ENCODE measurements at regions not wholly inside any gene's neighbourhood (a gene's known extent, or its start where the extent isn't known, plus 50 kb on each side); places are given as distances from the start of the nearest gene placed in this dataset.

DNA sequence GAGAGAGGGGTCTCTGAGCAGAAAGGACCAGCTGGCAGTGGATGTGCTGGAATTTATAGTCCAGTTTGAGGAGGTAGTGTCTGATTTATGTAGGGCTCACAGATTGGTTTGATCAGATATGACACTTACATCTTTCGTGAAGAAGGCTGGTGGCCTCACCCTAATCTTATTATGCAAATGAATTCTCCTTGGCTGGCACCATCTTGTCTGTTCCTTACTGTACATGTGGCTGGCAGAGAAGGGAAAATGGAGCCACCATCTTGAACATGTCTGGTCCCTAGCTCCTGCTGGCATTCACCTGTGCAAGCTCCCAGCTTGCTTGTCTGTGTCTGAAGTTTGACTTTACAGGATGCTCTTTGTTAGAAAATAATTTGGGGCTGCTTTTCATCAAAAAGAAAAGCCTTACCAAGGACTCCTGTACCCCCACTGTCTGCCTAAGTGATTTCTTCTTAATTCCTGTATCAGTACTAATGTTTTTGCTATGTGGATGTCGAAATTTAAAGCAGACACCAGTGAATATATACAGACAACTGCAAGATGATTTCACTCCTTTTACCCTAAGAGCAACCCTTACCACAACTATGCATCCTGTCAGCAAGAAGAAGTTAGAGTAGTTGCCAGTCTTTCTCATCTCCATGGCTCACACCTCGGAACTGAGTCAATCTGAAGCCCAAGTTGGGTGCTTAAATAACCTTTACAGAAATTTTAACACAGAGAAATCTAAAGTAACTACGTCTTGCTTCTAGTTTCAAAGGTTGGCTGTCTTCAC, 322.0 kb upstream of the SEMA3D start:
- DNase-seq (ENCODE audit: low read depth), result peak; percentile 75

DNA sequence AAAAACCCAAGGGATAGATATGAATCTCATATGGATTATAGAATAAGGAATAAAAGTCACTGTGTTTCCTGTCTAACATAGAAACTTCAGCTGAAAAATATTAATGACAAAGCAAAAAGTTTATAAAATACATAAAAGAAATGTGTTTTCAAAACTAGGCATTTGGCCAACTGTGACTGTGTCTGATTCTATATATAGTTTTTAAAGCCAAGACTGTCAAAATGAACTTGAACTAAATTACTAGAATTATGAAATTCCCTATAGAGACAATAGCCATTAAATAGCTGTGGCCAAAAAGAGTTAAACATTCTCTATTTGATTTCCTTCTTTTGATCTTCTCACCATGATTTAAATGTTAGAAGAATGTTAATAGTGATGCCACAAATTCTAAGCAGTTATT, 311.2 kb upstream of the SEMA3D start:
- DNase-seq (ENCODE audit: low read depth), result no peak

DNA sequence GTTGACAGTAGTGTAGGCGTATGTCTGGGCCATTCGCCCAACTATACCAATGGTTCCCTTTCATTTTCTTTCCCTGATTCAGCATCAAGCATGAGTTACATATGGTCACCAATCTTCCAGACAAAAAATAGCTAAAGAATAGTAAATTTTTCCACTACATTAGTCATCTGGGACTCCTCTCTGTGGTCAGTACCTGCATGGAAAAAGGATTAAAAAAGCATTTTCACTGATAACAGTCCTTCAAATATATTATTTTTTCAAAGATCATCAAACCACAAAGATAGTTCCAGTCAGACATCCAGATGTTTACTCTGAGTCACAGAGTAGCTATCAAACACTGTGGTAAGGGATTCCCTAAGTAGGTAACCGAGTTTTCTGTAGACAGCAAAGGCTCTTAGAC, 302.6 kb upstream of the SEMA3D start:
- peak; percentile 67 for DNase-seq (ENCODE audit: low read depth)

DNA sequence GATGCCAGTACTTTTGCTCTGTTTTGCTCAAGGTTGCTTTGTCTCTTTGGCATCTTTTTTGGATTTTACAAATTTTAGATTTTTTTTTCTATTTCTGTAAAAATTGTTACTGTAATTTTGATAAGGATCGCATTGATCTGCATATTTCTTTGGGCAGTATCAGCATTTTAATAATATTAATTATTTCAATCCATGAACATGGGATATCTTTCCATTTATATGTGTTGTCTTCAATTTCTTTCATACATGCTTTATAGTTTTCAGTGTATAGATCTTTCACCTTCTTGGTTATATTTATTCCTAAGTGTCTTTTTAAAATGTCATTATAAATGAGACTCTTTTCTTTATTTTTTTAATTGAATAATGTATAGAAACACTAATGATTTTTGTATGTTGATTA, 301.6 kb upstream of the SEMA3D start:
- no peak for DNase-seq (ENCODE audit: low read depth)

DNA sequence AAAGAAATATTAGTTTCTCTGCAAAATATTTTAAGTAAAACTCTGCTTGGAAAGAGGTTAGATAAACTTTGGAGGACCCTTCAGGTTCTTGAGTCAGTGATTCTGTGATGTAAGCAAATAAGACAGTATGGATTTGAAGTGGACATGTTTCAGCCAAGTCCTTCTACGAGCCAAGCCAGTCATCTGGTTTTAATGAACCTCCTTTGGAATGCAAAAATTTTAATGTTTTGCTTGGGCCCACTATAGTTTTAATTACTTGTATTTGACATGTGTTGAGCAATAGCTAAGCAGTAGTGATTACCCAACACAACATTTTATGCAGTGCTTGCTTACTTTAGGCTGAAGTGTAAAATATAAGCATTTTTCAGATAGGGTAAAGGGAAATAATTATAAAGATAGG, 296.3 kb upstream of the SEMA3D start:
- DNase-seq (ENCODE audit: low read depth), result peak; percentile 61

DNA sequence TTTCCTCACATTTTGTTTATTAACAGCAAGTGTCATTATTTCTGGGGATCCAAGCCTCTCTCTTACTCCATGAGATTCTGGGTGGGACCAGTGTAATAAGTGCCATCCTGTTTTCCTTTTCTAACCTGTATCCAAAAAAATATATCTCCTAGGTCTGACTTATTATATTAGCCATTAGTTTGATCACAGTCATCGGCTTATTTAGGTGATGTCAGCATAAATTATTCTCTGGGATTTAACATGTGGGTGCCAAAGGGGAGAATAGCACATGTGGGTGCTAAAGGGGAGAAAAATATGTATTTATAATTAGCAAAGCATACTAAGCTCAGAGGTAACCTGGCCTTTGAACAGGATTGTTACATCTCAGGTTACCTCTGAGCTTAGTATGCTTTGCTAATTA, 293.8 kb upstream of the SEMA3D start:
- no peak for DNase-seq (ENCODE audit: low read depth)

DNA sequence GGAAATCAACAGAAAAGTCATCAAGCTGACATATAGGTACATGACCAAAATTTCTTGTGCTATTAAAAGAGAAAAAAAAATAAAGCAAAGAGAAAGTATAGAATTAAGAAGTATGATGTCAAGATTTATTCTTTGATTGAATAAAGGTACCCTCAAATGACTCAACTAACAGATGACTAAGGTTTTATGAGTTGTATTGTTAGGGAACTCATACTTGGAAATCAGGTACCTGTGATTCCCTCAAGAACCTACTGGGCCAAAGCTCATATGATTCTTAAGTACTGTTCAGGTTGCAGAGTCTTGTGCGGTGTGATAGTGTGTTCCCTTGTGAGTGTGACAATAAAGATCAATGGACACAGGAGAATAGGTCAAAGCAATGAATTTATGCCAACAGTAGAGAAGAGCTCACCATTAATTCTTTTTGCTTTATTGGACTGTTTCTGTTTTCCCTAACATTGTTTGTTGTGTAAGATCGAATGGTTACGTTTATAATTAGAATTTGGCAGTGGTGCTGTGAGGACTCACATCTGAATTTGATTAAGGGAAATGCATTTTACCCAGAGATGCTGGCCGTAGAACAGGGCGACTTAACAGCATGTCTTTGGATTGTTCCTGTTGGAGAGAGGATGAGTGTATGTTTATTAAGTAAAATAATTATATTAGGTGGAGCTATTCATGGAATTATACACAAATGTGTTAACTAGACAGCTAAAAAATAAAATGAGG, 293.2 kb upstream of the SEMA3D start:
- peak; percentile 75 for DNase-seq (ENCODE audit: low read depth)

DNA sequence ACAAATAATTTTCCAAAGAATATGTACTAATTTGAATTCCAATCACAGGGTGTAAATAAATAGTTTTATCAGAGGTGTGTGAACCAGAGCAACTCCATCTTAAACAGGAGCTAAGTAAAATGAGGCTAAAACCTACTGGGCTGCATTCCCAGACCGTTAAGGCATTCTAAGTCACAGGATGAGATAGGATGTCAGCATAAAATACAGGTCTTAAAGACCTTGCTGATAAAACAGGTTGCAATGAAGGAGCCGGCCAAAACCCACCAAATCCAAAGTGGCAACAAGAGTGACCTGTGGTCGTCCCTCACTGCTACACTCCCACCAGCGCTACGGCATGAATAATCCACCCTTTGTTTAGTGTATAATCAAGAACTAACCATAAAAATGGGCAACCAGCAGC, 291.7 kb upstream of the SEMA3D start:
- no peak for DNase-seq (ENCODE audit: low read depth)

DNA sequence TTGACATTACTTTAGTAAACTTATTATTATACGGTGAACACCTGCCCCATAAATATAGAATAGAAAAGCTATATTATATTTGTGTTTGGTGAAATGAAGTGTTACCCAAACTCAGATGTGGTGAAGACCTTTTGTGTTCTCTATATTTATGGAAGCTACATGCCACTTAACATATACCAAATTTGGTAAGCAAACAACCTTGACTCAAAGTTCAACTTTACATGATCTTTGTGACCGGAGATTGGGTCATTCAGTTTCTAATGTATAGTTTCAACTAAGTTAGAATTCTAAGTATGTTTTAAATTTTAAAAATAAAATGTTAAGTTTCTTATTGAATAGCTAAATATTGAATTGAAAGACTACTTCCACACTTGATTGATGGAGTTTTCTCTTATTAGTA, 288.6 kb upstream of the SEMA3D start:
- DNase-seq (ENCODE audit: low read depth), result no peak

DNA sequence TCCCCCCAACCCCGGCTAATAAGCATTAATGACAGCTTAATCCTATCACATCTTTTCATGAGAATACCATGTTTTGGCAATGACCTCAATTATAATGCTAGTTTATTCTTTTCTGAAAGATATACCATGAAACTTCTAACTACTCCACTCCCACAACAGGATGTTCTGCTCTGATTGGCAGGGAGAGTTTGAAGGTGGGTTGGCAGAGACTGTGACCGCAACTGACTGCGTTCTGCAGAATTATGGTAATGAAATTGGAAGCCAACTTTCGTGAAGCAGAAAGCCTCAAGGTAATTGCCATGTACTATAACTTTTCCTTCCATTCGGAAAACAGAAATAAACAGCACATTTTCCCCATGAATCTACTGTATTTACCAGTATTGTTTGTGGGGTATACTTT, 288.2 kb upstream of the SEMA3D start:
- no peak for DNase-seq (ENCODE audit: low read depth)

DNA sequence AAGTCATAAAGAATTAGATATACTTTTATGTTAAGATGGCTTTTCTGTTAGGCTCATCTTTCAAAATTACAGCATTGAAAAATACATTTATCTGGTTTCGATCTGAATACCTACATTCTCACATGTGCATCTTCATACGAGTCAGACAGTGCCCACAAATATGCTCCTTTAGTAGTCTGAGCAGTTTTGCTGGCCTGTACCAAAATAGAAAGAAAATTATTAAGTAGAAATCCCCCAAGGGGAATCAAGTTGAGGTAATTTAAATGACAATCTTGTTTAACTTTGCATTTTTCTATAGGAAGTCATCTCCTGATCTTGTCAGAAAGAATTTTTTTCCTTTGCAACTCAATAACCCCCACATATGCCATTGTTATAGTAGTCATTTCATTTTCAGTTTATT, 287.4 kb upstream of the SEMA3D start:
- no peak for DNase-seq (ENCODE audit: low read depth)

DNA sequence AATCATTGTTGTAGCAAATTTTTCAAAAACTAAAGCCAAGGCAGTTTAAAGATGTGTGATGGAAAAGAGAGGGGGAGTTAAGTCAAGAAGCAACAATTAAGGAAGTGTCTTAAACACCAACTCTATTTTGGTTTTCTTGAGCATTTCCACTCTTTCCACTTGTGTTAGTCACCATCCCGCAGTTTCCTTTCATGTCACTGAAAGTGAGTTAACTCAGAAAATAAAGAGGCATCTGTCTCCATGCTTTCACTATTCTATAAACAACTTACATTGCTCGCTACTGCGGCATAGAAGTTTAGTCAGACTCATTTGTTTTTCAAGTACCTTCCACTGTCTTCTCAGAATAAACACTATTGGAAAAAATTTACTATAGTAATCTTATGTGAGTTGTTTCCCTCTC, 284.9 kb upstream of the SEMA3D start:
- peak; percentile 26 for DNase-seq (ENCODE audit: low read depth)

DNA sequence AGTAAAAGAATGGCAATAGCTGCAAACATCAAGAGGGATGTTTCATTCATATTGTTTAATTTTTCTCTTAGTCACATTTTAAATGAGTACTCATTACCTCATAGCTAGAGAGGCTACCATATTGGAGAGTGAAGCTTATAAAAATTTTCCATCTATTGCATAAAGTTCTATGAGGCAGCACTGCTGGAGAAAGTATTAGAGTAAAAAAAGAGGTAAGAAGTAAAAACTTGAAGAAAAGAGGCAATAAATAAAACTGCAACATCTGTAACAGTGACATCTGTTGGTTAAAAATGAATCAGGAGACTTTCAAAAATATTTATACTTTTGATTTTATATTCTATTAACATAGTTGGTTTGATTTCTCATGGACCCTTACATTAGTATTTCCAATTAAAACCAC, 284.5 kb upstream of the SEMA3D start:
- DNase-seq (ENCODE audit: low read depth), result no peak

DNA sequence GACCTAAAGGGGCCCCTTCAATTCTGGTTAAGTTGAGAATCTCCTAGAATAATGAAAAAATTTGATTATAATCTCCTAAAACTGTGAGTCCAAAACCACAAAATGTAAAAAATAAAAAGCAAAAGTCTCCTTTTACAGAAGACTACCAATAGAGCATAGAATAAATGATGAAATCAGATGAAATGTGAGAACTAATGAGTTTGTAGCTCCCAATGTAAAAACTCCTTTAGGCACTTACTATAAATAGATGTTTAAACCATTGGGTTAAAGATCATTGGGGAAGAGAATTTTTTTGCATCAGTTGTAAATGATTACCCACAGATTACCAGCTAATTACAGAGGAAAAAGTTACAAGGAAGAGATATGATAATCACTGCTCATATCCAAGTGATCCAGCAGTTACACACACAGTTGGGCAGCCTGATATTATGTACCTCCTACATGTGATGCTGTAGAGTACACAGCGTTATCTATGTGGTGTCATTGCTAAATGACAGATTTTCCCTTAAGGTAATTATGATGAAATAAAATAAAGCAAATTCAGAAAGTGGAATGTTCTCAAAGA, 282.7 kb upstream of the SEMA3D start:
- no peak for DNase-seq (ENCODE audit: low read depth)

DNA sequence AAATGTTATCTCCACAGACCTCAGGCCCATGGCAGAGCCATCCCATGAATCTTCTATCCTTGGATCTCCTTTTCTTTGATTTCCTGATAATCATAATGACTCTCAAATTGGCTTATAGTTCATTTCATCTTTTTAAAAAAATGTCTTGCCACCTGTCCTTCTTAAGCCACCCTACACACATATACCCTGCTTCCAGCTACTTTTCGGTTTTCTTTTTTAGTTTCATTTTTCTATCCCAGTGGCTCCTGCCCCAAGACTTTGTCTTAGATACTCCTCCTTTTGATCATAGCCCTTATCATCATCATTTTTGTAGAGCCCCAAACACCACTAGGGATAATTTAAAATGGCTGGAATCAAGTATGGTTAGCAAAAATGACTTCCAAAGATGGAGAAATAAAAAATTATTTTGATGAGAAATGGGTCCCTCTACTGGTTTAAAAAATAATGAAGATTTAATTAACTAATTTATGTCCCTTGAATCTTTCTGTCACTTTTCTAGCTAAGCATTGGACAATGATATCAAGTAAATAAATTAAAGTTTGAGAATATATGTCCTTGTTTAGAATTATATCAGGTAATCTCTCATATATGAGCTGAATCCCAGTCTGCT, 277.3 kb upstream of the SEMA3D start:
- no peak for DNase-seq (ENCODE audit: low read depth)

DNA sequence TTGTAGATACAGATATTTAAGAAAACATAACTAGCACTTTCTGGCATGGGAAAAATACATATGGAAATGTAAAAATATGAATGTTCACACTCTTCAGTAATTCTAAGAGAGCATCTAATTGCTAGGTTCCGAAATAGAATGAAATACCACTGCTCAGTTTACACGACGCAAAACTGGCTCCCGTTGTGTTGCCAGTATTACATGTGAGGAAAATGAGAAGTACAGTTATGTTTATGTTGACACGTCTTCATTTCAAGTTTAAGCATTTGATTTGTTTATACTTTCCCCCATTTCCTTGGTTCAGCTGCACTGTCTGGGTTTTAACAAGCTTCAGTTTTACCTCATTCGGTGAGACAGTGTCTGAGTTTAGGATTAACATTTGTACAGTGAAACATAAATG, 275.8 kb upstream of the SEMA3D start:
- no peak for DNase-seq (ENCODE audit: low read depth)

DNA sequence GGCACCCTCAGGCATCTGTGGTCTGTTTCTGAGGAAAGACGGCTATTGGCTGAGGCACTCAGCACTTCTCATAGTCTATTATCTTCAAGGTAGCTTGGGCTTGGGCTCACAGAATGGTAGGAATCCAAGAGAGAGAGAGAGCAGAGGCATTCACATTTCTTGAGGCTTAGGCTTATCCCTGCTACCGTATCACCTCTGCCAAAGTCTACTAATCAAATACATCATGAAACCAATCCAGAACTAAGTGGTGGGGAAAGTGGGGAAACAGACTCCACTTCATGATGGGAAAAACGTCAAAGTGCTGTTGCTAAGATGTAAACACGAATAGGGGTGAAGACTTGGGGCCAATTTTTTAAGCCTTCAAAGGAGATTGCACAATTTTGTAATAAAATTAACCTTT, 271.1 kb upstream of the SEMA3D start:
- DNase-seq (ENCODE audit: low read depth), result no peak

DNA sequence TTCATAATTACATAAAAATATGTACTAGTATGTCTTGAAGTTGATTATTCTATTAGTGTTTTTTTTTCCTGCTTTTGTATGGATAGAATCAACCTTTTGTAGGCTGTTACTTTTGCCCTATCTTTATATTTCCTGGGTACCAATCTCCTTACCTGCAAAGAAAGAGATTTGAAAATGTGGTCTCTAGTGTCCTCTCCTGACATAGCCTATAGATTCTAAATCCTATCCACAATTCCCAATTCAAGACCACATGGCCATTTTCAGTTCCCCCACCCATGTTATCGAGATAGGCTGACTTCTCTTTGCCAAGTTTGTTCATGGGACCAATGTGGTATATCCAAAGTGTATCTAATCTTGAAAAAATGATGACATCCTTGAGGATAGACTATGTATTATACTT, 269.4 kb upstream of the SEMA3D start:
- no peak for DNase-seq (ENCODE audit: low read depth)

DNA sequence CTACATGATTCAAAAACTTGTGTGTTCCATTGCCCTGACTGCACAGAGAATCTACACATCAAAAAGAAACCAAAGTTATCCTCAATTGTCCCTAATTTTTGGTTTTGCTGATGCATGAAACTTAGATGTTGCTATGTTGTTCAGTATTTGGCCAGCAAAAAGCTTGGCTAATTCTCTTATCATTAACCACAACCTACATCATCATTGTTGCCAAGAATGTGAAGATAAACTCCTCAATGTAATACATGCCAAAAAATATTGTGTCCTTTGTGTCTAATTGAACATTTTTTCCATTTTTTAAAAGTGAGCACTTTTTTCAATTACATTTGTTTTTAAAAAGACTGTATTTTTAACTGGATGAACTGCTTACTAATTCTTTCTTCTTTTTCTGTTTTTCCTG, 268.0 kb upstream of the SEMA3D start:
- DNase-seq (ENCODE audit: low read depth), result no peak

DNA sequence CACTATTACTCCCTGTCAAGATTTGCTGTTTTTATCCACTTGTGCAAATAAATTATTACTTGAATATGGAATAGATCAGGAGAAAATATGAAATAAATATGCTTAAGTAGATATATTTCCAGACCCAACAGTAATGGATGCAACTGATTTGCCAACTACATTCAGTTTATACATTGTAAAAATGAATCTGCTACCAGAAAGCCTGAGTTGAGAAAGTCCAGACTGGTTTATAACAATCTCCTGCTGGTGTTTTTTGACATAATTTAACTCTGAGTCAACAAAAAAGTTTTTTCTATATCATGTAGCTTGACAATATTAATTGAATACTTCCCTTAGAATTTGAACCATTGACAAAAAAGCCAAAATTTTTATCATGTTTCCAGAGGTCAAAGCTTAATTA, 265.8 kb upstream of the SEMA3D start:
- DNase-seq (ENCODE audit: low read depth), result no peak

DNA sequence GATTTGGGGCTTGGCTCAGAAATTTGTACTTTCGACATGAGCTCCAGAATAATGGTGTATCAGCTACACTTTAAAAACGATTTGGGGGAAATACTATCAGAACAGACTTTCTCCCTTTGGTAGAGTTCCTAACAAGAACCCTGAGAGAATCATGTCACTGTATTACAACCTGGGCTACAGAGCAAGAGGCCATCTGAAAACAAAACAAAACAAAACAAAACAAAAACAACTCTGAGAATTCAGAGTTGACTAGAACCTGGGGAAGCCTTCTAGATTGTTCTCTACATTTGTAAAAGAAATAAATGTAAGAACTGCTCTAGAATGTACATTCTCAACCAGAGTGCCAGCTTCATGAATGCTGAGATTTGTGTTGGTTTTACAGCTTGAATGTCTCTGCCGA, 262.6 kb upstream of the SEMA3D start:
- no peak for DNase-seq (ENCODE audit: low read depth)

DNA sequence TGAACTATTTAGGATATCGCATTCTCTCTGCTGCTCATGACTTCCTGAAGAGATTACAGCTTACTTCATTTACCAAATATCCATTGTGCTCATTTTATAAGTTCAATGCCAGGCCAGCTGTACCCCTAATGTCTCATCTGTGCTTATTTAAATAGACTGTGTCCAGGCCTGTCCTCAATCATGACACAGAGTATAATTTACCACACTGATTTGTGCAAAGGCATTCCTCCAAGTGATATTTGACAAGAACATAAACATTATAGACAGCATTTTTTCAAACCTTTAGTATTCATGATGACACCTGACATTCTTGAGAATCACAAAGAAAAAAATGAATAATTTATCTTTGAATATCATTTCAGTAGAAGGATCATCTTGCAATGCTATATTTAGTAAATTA, 260.1 kb upstream of the SEMA3D start:
- DNase-seq (ENCODE audit: low read depth), result no peak

DNA sequence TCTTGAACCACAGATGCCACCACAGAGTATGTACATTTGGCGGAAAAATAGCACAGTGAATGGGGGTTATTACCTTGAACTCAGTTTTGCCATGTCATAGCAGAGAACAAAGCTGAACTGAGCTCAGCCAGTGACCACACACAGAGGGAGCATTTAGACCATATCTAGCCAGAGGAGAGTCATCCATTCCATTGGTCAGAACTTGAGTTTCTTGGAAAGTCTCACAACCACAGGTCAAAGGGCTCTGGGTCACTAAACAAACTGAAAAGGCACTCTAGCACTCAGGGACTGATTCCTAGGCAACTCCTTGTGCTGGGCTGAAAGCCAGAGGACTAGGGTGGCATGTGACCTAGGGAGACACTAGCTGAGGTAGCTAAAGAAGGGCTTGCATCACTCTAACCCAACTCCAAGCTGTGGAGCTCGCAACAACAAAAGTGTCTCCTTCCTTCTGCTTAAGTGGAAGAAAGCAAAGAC, 239.7 kb upstream of the SEMA3D start:
- DNase-seq (ENCODE audit: low read depth), result no peak

Measured in GM04504 (cell line).